ENCODE measurements at regions not wholly inside any gene's neighbourhood (a gene's known extent, or its start where the extent isn't known, plus 50 kb on each side); places are given as distances from the start of the nearest gene placed in this dataset.

GRCh38 chrX:96621811-96622210 is 62.8 kb upstream of the DIAPH2 start:
- H3K4me1 ChIP-seq (ENCODE audit: insufficient read depth, poor library complexity, severe bottlenecking) = no peaks in the 10 kb centered on the region
- H3K4me3 ChIP-seq (ENCODE audit: severe bottlenecking) = no peak overlapping the region
- DNase-seq (ENCODE audit: low spot score) (no peak), ATAC-seq (ENCODE audit: low read depth) (no peak)
- H3K27ac ChIP-seq (ENCODE audit: poor library complexity, severe bottlenecking) = no peak overlapping the region
- H3K27me3 ChIP-seq (ENCODE audit: insufficient read depth, poor library complexity, severe bottlenecking) = no peaks in the 10 kb centered on the region
- no peaks in the 10 kb centered on the region for H3K36me3 ChIP-seq (ENCODE audit: low read depth)
- TF ChIP-seq CTCF (IDR thresholded peaks at IDR 0.05; ENCODE audit: poor library complexity, severe bottlenecking) = no peak
- no peaks in the 10 kb centered on the region for H3K9me3 ChIP-seq (ENCODE audit: severe bottlenecking)

All from RWPE2 (cell line).